GM19324 (cell line): ENCODE measurements at regions not wholly inside any gene's neighbourhood (a gene's known extent, or its start where the extent isn't known, plus 50 kb on each side); places are given as distances from the start of the nearest gene placed in this dataset.
A peak's percentile ranks its signal among the peaks of the same experiment; 100 is the strongest.

Experiments used
- ATAC-seq: cut with Tn5 transposase; IDR thresholded peaks from one replicate; pipeline ENCODE4 v1.9.1; 2021; ENCODE audit warnings: mild to moderate bottlenecking, moderate library complexity; ENCODE audit not compliant: unreplicated experiment, low FRiP score

DNA sequence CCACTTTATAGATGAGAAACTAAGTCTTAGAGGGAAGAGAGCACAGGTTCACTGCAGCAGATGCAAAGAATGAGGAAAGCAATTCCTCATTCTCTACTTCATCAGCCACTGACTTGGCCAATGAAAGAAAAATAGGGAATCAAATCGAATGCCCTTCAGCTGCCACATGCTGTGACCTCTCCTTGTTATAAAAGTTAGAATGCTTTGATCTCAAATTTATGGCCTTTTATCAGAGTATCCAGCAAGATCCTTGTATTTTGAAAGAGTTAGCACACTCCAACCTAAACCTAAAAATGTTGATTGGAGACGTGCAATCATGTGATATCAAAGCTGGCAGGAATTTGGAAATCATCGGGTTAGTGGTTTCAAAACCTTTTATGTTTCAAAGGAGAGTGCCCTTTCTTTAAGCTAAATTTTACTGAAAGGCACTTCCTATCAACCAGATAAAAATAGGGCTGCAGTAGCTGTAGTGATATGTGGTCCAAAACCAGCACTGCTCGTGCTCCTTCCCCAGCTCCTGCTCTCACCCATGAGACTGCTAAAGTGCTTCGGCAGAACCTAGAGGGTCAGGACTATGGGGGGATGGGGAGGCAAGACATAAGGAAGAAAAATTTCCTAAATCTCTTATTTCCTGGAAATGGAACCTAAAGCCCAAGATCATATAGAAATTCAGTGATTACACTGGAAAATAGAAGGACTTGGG is 617.0 kb downstream of the PYDC2 start:
- no peak for ATAC-seq

DNA sequence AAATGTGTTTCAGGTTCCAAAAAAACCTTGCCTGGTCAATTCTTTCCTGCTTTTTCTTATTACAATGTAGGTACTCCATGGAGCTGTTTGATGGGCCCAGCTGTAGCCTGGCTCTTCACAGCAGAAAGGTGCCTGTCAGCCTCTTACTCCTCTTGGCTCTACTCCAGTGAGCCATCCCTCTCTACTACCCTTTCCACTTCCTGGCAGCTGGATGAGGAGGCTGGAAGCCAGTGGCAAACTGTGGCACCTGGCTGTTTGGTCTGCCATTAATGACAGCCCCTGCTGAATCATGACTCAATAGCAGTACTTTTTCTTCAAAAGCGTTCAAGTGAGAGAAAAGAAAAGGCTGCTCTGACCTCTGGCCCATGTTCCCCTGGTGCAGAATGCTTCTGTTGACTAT is 618.1 kb downstream of the PYDC2 start:
- no peak for ATAC-seq

DNA sequence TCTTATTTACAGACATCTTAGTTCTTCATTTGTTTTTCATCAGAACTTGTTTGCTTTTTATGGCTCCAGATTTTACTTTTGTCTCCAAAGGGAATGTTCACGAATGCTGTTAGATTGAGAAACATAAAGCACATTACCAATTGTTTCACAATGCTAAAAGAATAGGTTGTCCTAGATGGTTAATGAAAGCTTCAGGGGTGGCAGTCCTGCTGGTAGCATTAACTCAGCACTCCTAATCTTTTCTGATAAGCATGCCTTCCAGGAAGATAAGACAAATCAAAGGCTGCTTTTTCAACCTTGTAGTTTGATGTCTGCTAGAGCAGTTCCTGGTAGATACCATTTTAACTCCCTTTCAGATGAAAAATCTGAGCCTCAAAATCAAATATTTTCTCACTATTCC is 619.4 kb downstream of the PYDC2 start:
- no peak for ATAC-seq

DNA sequence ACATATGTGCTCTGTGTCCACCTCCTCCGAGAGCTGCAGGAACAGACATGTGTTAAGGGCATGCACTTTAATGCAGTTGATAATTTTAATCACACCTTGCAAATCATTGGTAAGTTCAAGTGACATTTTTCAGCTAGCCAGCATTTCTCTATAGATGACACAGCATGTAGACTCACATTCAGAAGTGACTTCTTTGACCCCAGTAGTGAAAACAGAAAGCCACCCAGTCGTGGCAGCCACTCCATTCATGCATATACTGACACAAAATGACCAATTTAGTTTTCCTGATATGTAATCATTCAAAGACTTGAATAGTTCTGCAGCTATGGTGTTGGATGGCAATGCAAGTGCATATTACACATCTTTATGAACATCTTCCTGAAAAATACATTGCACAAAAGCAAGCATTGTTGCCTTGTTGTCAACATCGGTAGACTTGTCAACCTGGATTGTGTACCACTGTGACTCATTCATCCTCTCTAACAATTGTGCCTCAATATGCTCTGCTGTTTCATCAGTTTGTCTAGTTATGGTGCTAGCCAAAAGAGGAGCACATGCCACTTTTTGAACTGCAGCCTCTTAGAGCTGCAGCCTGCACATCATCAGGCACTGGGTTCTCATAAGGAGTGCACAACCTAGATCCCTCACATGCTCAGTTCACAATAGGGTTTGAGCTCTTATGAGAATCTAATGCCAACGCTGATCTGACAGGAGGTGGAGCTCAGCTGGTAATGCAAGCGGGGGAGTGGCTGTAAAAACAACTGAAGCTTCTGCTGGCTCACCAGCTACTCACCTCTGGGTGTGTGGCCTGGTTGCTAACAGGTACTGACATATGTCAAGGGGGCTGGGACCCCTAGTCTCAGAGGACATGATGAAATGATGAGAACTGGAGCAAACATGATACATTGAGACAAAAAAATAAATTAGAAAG is 622.0 kb downstream of the PYDC2 start:
- ATAC-seq = peak; percentile 79
